ENCODE measurements at regions not wholly inside any gene's neighbourhood (a gene's known extent, or its start where the extent isn't known, plus 50 kb on each side); places are given as distances from the start of the nearest gene placed in this dataset.

DNA sequence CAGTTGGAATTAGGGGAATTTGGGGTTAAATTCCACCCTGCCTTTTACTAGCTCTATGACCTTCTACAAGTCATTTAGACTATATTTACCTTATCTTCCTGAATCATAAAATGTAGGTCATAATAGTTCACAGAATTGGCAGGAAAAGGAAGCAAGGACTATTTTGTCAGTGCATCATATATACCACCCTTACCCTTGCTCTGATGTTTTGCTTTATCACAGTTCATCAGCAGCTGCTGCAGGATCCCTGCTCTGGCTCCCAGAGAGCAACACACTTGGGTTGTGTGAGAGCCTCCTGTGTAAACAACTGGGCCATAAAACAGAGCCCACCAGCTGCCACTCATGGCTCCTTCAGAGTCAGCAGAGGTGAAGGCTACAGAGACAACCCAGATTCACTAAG lies 631.6 kb upstream of the CAMK1G start:
- TF ChIP-seq POLR2AphosphoS5 (IDR thresholded peaks at IDR 0.05; ENCODE audit: low read depth, low read length) = no peak
- TF ChIP-seq TAF1 (IDR thresholded peaks at IDR 0.05; ENCODE audit: borderline replicate concordance, insufficient read depth, low read length) = no peak
- TF ChIP-seq, protein P1, sequence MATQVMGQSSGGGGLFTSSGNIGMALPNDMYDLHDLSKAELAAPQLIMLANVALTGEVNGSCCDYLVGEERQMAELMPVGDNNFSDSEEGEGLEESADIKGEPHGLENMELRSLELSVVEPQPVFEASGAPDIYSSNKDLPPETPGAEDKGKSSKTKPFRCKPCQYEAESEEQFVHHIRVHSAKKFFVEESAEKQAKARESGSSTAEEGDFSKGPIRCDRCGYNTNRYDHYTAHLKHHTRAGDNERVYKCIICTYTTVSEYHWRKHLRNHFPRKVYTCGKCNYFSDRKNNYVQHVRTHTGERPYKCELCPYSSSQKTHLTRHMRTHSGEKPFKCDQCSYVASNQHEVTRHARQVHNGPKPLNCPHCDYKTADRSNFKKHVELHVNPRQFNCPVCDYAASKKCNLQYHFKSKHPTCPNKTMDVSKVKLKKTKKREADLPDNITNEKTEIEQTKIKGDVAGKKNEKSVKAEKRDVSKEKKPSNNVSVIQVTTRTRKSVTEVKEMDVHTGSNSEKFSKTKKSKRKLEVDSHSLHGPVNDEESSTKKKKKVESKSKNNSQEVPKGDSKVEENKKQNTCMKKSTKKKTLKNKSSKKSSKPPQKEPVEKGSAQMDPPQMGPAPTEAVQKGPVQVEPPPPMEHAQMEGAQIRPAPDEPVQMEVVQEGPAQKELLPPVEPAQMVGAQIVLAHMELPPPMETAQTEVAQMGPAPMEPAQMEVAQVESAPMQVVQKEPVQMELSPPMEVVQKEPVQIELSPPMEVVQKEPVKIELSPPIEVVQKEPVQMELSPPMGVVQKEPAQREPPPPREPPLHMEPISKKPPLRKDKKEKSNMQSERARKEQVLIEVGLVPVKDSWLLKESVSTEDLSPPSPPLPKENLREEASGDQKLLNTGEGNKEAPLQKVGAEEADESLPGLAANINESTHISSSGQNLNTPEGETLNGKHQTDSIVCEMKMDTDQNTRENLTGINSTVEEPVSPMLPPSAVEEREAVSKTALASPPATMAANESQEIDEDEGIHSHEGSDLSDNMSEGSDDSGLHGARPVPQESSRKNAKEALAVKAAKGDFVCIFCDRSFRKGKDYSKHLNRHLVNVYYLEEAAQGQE (IDR thresholded peaks at IDR 0.05; ENCODE audit: insufficient read depth in 1 of 2, low read depth in 2 of 2, low read length in 2 of 2) = no peak
- TF ChIP-seq FOXP2 (optimal IDR thresholded peaks at IDR 0.05; ENCODE audit: borderline replicate concordance, extremely low read depth, extremely low read length, insufficient read depth) = no peak

Data from PFSK-1 (cell line).